ENCODE measurements at regions not wholly inside any gene's neighbourhood (a gene's known extent, or its start where the extent isn't known, plus 50 kb on each side); places are given as distances from the start of the nearest gene placed in this dataset.

GRCh38 chr5:111003623-111004022 lies 67.9 kb upstream of the TSLP start:
- TF ChIP-seq CTCF (IDR thresholded peaks at IDR 0.05) (no peak), POLR2A (IDR thresholded peaks at IDR 0.05) (no peak)
